Natural killer cell (primary cell): ENCODE measurements at regions not wholly inside any gene's neighbourhood (a gene's known extent, or its start where the extent isn't known, plus 50 kb on each side); places are given as distances from the start of the nearest gene placed in this dataset.

Experiments
- ATAC-seq, 3 donors: fragments of 150-1000 bp in 2 of 3; fragments of 200-7000 bp in 1 of 3; cut with Tn5 transposase; 1 replicate in 1 of 3; 2 replicates in 2 of 3; pipeline ENCODE4 v1.10.0; 2021; ENCODE audit warnings: mild to moderate bottlenecking in 2 of 3, moderate library complexity in 2 of 3
- DNase-seq, 2 donors: peaks; one replicate each; pipeline versions ENCODE4 v3.0.0 to v3.0.0-alpha.2; 2013 to 2021; ENCODE audit warnings: mixed read lengths in 1 of 2
- H3K27ac ChIP-seq: one replicate; pipeline ENCODE4 v1.5.1; 2013; ENCODE audit warnings: mild to moderate bottlenecking, low read length
- H3K27me3 ChIP-seq: one replicate; pipeline ENCODE4 v1.6.1; 2013; ENCODE audit warnings: low read length; ENCODE audit not compliant: control insufficient read depth, insufficient read depth
- H3K36me3 ChIP-seq: one replicate; pipeline ENCODE4 v1.6.1; 2013; ENCODE audit warnings: low read length; ENCODE audit not compliant: control insufficient read depth, insufficient read depth
- H3K4me1 ChIP-seq: one replicate; pipeline ENCODE4 v1.6.1; 2013; ENCODE audit warnings: low read length; ENCODE audit not compliant: control insufficient read depth, insufficient read depth
- H3K4me3 ChIP-seq: one replicate; pipeline ENCODE4 v1.5.1; 2013; ENCODE audit warnings: low read length
- H3K9me3 ChIP-seq: one replicate; pipeline ENCODE4 v1.6.1; 2013; ENCODE audit warnings: low read length; ENCODE audit not compliant: control insufficient read depth, insufficient read depth
- H3K27ac Mint-ChIP-seq, 2 donors: one replicate each; pipeline ENCODE4 v1.8.0; 2022; ENCODE audit warnings: mild to moderate bottlenecking in 2 of 2, mixed read lengths in 2 of 2, moderate library complexity in 1 of 2
- H3K27me3 Mint-ChIP-seq, 2 donors: one replicate each; pipeline ENCODE4 v1.8.0; 2022; ENCODE audit warnings: low read depth in 2 of 2, mixed read lengths in 2 of 2
- H3K36me3 Mint-ChIP-seq: one replicate; pipeline ENCODE4 v1.8.0; 2022; ENCODE audit warnings: mixed read lengths
- H3K4me1 Mint-ChIP-seq, 2 donors: one replicate each; pipeline ENCODE4 v1.8.0; 2022; ENCODE audit warnings: mixed read lengths in 2 of 2
- H3K4me3 Mint-ChIP-seq: one replicate; pipeline ENCODE4 v1.8.0; 2022; ENCODE audit warnings: mild to moderate bottlenecking, moderate library complexity, mixed read lengths
- H3K9me3 Mint-ChIP-seq, 2 donors: one replicate each; pipeline ENCODE4 v1.8.0; 2022; ENCODE audit warnings: mixed read lengths in 2 of 2
- CTCF ChIP-seq: fragments of 200-600 bp; IDR thresholded peaks from one replicate; pipeline ENCODE4 v1.8.0; 2022; ENCODE audit warnings: antibody characterized with exemption
- WGBS: methylation state at CpG from one replicate; pipeline ENCODE4 v1.1.7; 2013; ENCODE audit warnings: missing lambda C conversion rate; ENCODE audit not compliant: insufficient coverage; 5-methylcytosine and 5-hydroxymethylcytosine counted together
- intact Hi-C: fragments of 100-400 bp; cut with micrococcal nuclease; formaldehyde crosslinking; loops from one replicate; pipeline ENCODE4 v1.14.2; 2022

GRCh38 chr14:29062466-29062865 lies 295.9 kb downstream of the FOXG1 start:
- whole genome bisulfite sequencing = 88% methylated on average over 3 of the region's 6 CpGs
- intact Hi-C loops = no loop called here
- DNase-seq = no peak
- Mint-ChIP-seq H3K4me3 (no peak overlapping the region), H3K27me3 (no peaks in the 10 kb centered on the region), H3K36me3 (peaks cover 6% of the 10 kb centered on the region), H3K9me3 (peaks cover 11 to 19% of the 10 kb centered on the region in 2 donors), H3K4me1 (no peaks in the 10 kb centered on the region), H3K27ac (no peak overlapping the region)
- ATAC-seq = no peak
- H3K27me3 ChIP-seq = no peaks in the 10 kb centered on the region
- no peak for TF ChIP-seq CTCF
- H3K4me1 ChIP-seq = no peaks in the 10 kb centered on the region
- no peak overlapping the region for H3K4me3 ChIP-seq
- no peaks in the 10 kb centered on the region for H3K36me3 ChIP-seq
- H3K9me3 ChIP-seq = peaks cover 2% of the 10 kb centered on the region
- H3K27ac ChIP-seq = no peak overlapping the region

DNA sequence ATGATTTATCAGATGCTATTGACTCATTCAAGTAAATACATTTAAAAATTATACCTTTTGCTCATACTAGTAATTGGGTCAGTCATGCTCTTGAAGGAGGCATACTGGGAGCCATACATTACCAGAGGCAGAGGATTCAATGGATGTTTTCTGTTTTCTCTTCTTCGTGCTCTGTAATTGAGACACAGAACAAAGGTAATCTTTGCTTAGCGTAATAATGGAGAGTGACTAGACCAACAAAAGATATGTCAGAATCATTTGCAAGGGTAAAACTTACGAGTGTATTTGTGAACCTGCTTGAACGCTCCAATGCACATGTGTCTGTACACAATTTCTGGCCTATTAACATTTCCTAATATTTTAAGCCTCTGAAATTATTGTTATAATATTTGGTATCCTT lies 296.4 kb downstream of the FOXG1 start:
- ATAC-seq (no peak), DNase-seq (no peak)
- TF ChIP-seq CTCF = no peak
- 91% methylated on average over 4 of the region's 4 CpGs for WGBS
- Mint-ChIP-seq H3K4me1 (no peaks in the 10 kb centered on the region), H3K36me3 (peaks cover 6% of the 10 kb centered on the region), H3K9me3 (peaks cover 11 to 19% of the 10 kb centered on the region in 2 donors), H3K27ac (no peak overlapping the region), H3K27me3 (no peaks in the 10 kb centered on the region), H3K4me3 (no peak overlapping the region)
- intact Hi-C loops = no loop called here
- H3K4me1 ChIP-seq = no peaks in the 10 kb centered on the region
- no peaks in the 10 kb centered on the region for H3K27me3 ChIP-seq
- no peak overlapping the region for H3K27ac ChIP-seq
- no peaks in the 10 kb centered on the region for H3K36me3 ChIP-seq
- H3K9me3 ChIP-seq = peaks cover 2% of the 10 kb centered on the region
- no peak overlapping the region for H3K4me3 ChIP-seq

- 65% methylated on average over 1 of the region's 3 CpGs for WGBS
- intact Hi-C loops = no loop called here
- no peak for TF ChIP-seq CTCF
These were observed 297.8 kb downstream of the FOXG1 start for GRCh38 chr14:29064305-29064900.

DNA sequence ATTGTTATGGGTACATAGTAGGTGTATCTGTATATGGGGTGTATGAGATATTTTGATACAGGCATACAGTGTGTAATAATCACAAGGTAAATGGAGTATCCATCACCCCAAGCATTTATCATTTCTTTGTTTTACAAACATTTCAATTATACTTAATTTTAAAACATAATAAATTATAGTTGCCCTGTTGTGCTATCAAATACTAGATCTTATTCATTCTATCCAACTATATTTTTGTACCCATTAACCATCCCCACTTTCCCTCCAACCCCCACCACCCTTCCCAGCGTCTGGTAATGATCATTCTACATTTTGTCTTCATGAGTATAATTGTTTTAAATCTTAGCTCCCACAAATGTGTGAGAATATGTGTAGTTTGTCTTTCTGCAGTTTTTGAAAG lies 302.6 kb downstream of the FOXG1 start:
- no CpG with 5 or more reads among the region's 1 CpG for WGBS
- H3K4me1 Mint-ChIP-seq = no peaks in the 10 kb centered on the region
- no peaks in the 10 kb centered on the region for H3K36me3 Mint-ChIP-seq
- H3K9me3 ChIP-seq = peaks cover 2% of the 10 kb centered on the region
- peaks cover 20 to 21% of the 10 kb centered on the region in 2 donors for H3K9me3 Mint-ChIP-seq
- DNase-seq = no peak
- intact Hi-C loops = no loop called here
- no peak overlapping the region for H3K27ac ChIP-seq
- H3K4me3 ChIP-seq = no peak overlapping the region
- no peaks in the 10 kb centered on the region for H3K27me3 ChIP-seq
- no peak for ATAC-seq
- no peak overlapping the region for H3K4me3 Mint-ChIP-seq
- H3K36me3 ChIP-seq = no peaks in the 10 kb centered on the region
- no peaks in the 10 kb centered on the region for H3K27me3 Mint-ChIP-seq
- H3K27ac Mint-ChIP-seq = no peak overlapping the region
- no peaks in the 10 kb centered on the region for H3K4me1 ChIP-seq
- TF ChIP-seq CTCF = no peak

More at GRCh38 chr14:29064305-29064900, 297.8 kb downstream of the FOXG1 start:
- Mint-ChIP-seq H3K27me3 (no peaks in the 10 kb centered on the region), H3K36me3 (peaks cover 6% of the 10 kb centered on the region), H3K4me1 (no peaks in the 10 kb centered on the region), H3K9me3 (peaks cover 17 to 23% of the 10 kb centered on the region in 2 donors), H3K4me3 (no peak overlapping the region), H3K27ac (no peak overlapping the region)
- H3K4me3 ChIP-seq = no peak overlapping the region
- no peaks in the 10 kb centered on the region for H3K27me3 ChIP-seq
- no peaks in the 10 kb centered on the region for H3K4me1 ChIP-seq
- H3K27ac ChIP-seq = no peak overlapping the region
- DNase-seq (no peak), ATAC-seq (no peak)
- H3K36me3 ChIP-seq = no peaks in the 10 kb centered on the region
- H3K9me3 ChIP-seq = peaks cover 2% of the 10 kb centered on the region
